Smooth muscle cell (in vitro differentiated cells): ENCODE measurements at regions not wholly inside any gene's neighbourhood (a gene's known extent, or its start where the extent isn't known, plus 50 kb on each side); places are given as distances from the start of the nearest gene placed in this dataset.

ENCODE experiments used
- DNase-seq: peaks from one replicate; lab custom pipeline; 2025; ENCODE audit not compliant: unreplicated experiment; lab: John Stamatoyannopoulos, UW
- H2AFZ ChIP-seq: fragments of 200-600 bp; sonication (generic); 2 replicates; pipeline ENCODE4 v1.6.0; 2016; ENCODE audit warnings: antibody characterized with exemption, low read depth, mild to moderate bottlenecking
- H3F3A ChIP-seq: fragments of 200-600 bp; sonication (generic); 2 replicates; pipeline ENCODE4 v1.6.0; 2017; ENCODE audit warnings: antibody characterized with exemption, low read depth
- H3K27ac ChIP-seq: fragments of 200-600 bp; sonication (generic); 2 replicates; pipeline ENCODE4 v1.5.1; 2016; ENCODE audit warnings: low read depth, mild to moderate bottlenecking
- H3K27me3 ChIP-seq: fragments of 200-600 bp; sonication (generic); 2 replicates; pipeline ENCODE4 v1.6.1; 2016; ENCODE audit warnings: low read depth, mild to moderate bottlenecking
- H3K36me3 ChIP-seq: fragments of 200-600 bp; sonication (generic); 2 replicates; pipeline ENCODE4 v1.5.1; 2016; ENCODE audit warnings: low read depth
- H3K4me1 ChIP-seq: fragments of 200-600 bp; sonication (generic); 2 replicates; pipeline ENCODE4 v1.5.1; 2016; ENCODE audit warnings: low read depth
- H3K4me2 ChIP-seq: fragments of 200-600 bp; sonication (generic); 2 replicates; pipeline ENCODE4 v1.6.0; 2016; ENCODE audit warnings: mild to moderate bottlenecking
- H3K4me3 ChIP-seq: fragments of 200-600 bp; sonication (generic); 2 replicates; pipeline ENCODE4 v1.5.1; 2016; ENCODE audit warnings: mild to moderate bottlenecking
- H3K79me2 ChIP-seq: fragments of 200-600 bp; sonication (generic); 2 replicates; pipeline ENCODE4 v1.6.0; 2016; ENCODE audit warnings: low read depth, mild to moderate bottlenecking
- H3K9ac ChIP-seq: fragments of 200-600 bp; sonication (generic); 2 replicates; pipeline ENCODE4 v1.6.0; 2016; ENCODE audit warnings: low read depth
- H3K9me3 ChIP-seq: fragments of 200-600 bp; sonication (generic); replicated peaks from 2 replicates; pipeline ENCODE4 v1.5.1; 2016; ENCODE audit warnings: low read depth
- H4K20me1 ChIP-seq: fragments of 200-600 bp; sonication (generic); 2 replicates; pipeline ENCODE4 v1.6.0; 2016; ENCODE audit warnings: low read depth
- WGBS: methylation state at CpG from one replicate; pipeline ENCODE4 v1.1.7; 2016; ENCODE audit warnings: low lambda C conversion rate; 5-methylcytosine and 5-hydroxymethylcytosine counted together
- TF ChIP-seq, protein P1 (sequence below): fragments of 200-600 bp; sonication (generic); IDR thresholded peaks from 2 replicates; pipeline ENCODE4 v1.5.1; 2017; ENCODE audit warnings: borderline replicate concordance, mild to moderate bottlenecking, antibody characterized with exemption; ENCODE audit not compliant: insufficient read depth, poor library complexity, severe bottlenecking

DNA sequence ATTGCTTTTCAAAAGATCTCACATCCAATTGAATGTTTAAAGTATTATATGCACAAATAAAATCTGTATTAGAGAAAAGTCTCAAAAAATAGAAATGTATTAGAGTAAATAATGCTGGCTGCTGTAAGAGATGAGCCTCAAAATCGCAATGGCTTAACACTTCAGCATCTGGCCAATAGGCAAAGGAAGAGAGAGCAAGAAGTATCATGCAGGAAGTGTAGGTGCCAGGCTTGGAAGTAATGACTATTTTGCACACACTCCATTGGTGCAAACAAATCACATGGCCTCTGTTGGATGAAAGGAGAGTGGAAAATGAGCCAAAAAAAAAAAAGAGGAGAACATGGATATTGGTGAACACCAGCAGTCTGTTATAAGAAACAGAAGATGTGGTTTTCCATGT lies 193.0 kb upstream of the E2F8 start:
- Histone ChIP-seq H3K4me2 (no peak overlapping the region), H2AFZ (no peak overlapping the region), H3K9me3 (no peaks in the 10 kb centered on the region), H3K36me3 (no peaks in the 10 kb centered on the region), H3K27me3 (peaks cover 36% of the 10 kb centered on the region), H4K20me1 (no peaks in the 10 kb centered on the region), H3K4me3 (no peak overlapping the region), H3K4me1 (peaks cover 3% of the 10 kb centered on the region), H3K9ac (no peak overlapping the region), H3F3A (no peaks in the 10 kb centered on the region), H3K79me2 (no peaks in the 10 kb centered on the region), H3K27ac (no peak overlapping the region)
- DNase-seq = no peak
- 97% methylated on average over 1 of the region's 1 CpG for WGBS
- TF ChIP-seq, protein P1, sequence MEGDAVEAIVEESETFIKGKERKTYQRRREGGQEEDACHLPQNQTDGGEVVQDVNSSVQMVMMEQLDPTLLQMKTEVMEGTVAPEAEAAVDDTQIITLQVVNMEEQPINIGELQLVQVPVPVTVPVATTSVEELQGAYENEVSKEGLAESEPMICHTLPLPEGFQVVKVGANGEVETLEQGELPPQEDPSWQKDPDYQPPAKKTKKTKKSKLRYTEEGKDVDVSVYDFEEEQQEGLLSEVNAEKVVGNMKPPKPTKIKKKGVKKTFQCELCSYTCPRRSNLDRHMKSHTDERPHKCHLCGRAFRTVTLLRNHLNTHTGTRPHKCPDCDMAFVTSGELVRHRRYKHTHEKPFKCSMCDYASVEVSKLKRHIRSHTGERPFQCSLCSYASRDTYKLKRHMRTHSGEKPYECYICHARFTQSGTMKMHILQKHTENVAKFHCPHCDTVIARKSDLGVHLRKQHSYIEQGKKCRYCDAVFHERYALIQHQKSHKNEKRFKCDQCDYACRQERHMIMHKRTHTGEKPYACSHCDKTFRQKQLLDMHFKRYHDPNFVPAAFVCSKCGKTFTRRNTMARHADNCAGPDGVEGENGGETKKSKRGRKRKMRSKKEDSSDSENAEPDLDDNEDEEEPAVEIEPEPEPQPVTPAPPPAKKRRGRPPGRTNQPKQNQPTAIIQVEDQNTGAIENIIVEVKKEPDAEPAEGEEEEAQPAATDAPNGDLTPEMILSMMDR = no peak

DNA sequence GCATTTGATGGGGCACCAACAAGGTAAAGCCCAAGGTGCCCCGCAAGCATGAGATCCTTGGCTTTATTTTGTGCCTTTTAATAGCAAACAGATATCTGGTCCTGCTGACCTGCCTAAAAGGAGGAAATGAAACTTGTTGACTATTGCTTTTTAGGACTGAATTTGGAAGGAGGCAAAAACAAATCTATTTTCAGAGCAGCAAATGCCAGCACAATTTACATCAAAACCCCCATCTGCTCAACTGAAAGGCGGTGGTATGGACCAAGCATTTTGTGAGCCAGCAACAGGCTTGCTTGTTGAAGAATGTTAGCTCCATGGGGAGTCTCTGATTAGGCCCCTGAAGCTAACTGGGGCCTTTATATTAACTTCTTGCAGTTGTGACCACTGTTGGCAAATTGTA lies 192.6 kb upstream of the E2F8 start:
- WGBS = 91% methylated on average over 2 of the region's 2 CpGs
- H3K27me3 ChIP-seq = peaks cover 37% of the 10 kb centered on the region
- TF ChIP-seq, protein P1 = no peak
- no peak overlapping the region for H3K4me2 ChIP-seq
- no peaks in the 10 kb centered on the region for H3F3A ChIP-seq
- H3K36me3 ChIP-seq = no peaks in the 10 kb centered on the region
- no peak overlapping the region for H2AFZ ChIP-seq
- H4K20me1 ChIP-seq = no peaks in the 10 kb centered on the region
- no peak overlapping the region for H3K27ac ChIP-seq
- no peak overlapping the region for H3K9ac ChIP-seq
- H3K79me2 ChIP-seq = no peaks in the 10 kb centered on the region
- no peak overlapping the region for H3K4me3 ChIP-seq
- H3K9me3 ChIP-seq = no peaks in the 10 kb centered on the region
- H3K4me1 ChIP-seq = peaks cover 3% of the 10 kb centered on the region
- DNase-seq = no peak

DNA sequence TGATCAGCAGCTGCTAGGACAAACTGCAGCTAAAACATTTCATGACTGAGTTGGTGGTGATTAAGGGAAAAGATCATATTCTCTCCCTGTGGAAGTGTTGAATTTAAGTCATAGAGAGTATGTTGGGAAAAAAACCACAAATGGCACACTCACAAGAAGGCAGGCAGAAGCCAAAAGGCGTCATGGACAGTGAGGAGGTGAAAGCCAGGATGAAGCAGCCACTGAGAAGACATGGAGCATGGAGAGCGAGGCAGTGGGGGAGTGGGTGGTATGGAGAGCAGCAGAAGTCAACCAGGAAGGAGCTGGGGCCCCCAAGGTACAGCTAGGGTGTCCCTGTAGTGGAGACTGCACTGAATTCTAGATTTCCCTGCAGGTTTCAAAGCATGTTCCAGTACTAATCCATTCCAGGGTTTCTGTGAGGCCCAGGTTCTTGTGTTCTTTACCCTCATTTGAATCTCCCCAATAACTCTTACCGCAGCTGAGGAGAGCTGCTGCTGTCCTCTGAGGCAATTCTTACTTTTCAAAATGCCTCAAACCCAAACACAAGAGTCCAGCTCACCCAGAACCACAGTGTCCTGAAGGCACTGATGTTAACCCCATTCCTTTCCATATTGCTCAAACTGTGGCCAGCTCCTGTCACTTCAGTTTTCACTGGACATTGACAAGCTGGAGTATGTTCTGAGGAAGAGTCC lies 191.8 kb upstream of the E2F8 start:
- H3K4me3 ChIP-seq = no peak overlapping the region
- peaks cover 37% of the 10 kb centered on the region for H3K27me3 ChIP-seq
- H3K27ac ChIP-seq = no peak overlapping the region
- H2AFZ ChIP-seq = no peak overlapping the region
- no peaks in the 10 kb centered on the region for H4K20me1 ChIP-seq
- H3K9ac ChIP-seq = no peak overlapping the region
- DNase-seq = no peak
- H3K79me2 ChIP-seq = no peaks in the 10 kb centered on the region
- TF ChIP-seq, protein P1 = no peak
- WGBS = 42% methylated on average over 3 of the region's 3 CpGs
- H3K36me3 ChIP-seq = no peaks in the 10 kb centered on the region
- H3F3A ChIP-seq = no peaks in the 10 kb centered on the region
- H3K4me2 ChIP-seq = no peak overlapping the region
- H3K4me1 ChIP-seq = peaks cover 7% of the 10 kb centered on the region
- H3K9me3 ChIP-seq = no peaks in the 10 kb centered on the region

DNA sequence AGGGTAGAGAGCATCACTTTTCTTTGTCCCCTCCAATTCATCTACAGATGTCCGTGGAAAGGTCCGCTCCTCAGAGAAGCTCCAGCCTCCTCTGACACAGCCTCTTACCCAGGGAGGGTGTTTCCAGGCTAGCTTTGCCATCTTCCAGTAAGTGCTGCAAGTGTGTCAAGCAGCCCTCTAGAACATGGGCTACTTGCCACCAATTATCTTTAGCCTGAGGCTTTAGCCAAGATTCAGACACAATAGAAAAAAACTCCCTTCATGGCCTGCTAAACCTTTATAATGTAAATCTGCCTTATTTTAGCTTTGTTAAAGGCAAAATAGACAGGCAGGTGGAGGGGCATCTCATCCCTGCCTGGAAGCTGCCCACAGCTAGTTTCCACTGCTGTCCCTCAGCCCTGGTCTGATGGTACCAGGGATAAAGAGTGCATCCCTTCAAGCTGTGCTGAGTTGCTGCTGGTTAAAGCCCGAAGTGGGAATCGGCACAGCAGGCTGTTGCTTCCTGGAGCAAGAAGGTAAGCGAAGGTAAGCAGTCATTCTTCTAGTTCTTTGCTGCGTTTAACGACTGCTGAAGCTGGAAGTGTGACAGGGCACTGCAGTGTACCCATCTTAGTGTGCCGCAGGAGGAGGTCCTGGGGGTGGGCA lies 190.1 kb upstream of the E2F8 start:
- H3K27ac ChIP-seq = no peak overlapping the region
- 84% methylated on average over 8 of the region's 8 CpGs for WGBS
- H3K9ac ChIP-seq = no peak overlapping the region
- no peak overlapping the region for H2AFZ ChIP-seq
- TF ChIP-seq, protein P1 = no peak
- H3F3A ChIP-seq = no peaks in the 10 kb centered on the region
- no peak for DNase-seq
- no peak overlapping the region for H3K4me2 ChIP-seq
- no peaks in the 10 kb centered on the region for H3K79me2 ChIP-seq
- H3K27me3 ChIP-seq = peaks cover 41% of the 10 kb centered on the region
- H3K4me1 ChIP-seq = peaks cover 7% of the 10 kb centered on the region
- no peaks in the 10 kb centered on the region for H3K9me3 ChIP-seq
- H3K36me3 ChIP-seq = no peaks in the 10 kb centered on the region
- no peak overlapping the region for H3K4me3 ChIP-seq
- H4K20me1 ChIP-seq = no peaks in the 10 kb centered on the region
